Liver (tissue), 3 donors: ENCODE measurements at regions not wholly inside any gene's neighbourhood (a gene's known extent, or its start where the extent isn't known, plus 50 kb on each side); places are given as distances from the start of the nearest gene placed in this dataset.

ENCODE experiments used
- EGR1 ChIP-seq, 2 donors: IDR thresholded peaks; 2 replicates each; pipeline ENCODE4 v1.6.1; 2016 to 2018; ENCODE audit warnings: antibody characterized with exemption in 2 of 2, low read depth in 2 of 2
- RAD21 ChIP-seq, 2 donors: IDR thresholded peaks; 2 replicates each; pipeline ENCODE4 v1.6.1; 2016; ENCODE audit warnings: antibody characterized with exemption in 2 of 2, mild to moderate bottlenecking in 2 of 2
- TAF1 ChIP-seq: conservative IDR thresholded peaks from 2 replicates; pipeline ENCODE4 v1.6.1; 2016; ENCODE audit warnings: antibody characterized with exemption, mild to moderate bottlenecking
- YY1 ChIP-seq: IDR thresholded peaks from 2 replicates; pipeline ENCODE4 v1.6.1; 2016; ENCODE audit warnings: antibody characterized with exemption, mild to moderate bottlenecking
- TF ChIP-seq, protein P1 (sequence below): fragments of 150-350 bp; IDR thresholded peaks from 2 replicates; pipeline ENCODE4 v1.5.1; 2017; ENCODE audit warnings: improper control_type of control experiment, low read depth, low read length; ENCODE audit not compliant: missing input control
- TF ChIP-seq, protein P2 (sequence below): IDR thresholded peaks from 2 replicates; pipeline ENCODE4 v1.6.1; 2016; ENCODE audit warnings: antibody characterized with exemption, mild to moderate bottlenecking
- donor health status: healthy.
- donor health status: healthy.

- TF ChIP-seq, protein P1, sequence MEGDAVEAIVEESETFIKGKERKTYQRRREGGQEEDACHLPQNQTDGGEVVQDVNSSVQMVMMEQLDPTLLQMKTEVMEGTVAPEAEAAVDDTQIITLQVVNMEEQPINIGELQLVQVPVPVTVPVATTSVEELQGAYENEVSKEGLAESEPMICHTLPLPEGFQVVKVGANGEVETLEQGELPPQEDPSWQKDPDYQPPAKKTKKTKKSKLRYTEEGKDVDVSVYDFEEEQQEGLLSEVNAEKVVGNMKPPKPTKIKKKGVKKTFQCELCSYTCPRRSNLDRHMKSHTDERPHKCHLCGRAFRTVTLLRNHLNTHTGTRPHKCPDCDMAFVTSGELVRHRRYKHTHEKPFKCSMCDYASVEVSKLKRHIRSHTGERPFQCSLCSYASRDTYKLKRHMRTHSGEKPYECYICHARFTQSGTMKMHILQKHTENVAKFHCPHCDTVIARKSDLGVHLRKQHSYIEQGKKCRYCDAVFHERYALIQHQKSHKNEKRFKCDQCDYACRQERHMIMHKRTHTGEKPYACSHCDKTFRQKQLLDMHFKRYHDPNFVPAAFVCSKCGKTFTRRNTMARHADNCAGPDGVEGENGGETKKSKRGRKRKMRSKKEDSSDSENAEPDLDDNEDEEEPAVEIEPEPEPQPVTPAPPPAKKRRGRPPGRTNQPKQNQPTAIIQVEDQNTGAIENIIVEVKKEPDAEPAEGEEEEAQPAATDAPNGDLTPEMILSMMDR: no peak
- TF ChIP-seq EGR1 (IDR thresholded peaks at IDR 0.05; ENCODE audit: low read depth in 2 of 2) (no peak), RAD21 (IDR thresholded peaks at IDR 0.05) (no peak), YY1 (no peak), TAF1 (no peak)
- TF ChIP-seq, protein P2, sequence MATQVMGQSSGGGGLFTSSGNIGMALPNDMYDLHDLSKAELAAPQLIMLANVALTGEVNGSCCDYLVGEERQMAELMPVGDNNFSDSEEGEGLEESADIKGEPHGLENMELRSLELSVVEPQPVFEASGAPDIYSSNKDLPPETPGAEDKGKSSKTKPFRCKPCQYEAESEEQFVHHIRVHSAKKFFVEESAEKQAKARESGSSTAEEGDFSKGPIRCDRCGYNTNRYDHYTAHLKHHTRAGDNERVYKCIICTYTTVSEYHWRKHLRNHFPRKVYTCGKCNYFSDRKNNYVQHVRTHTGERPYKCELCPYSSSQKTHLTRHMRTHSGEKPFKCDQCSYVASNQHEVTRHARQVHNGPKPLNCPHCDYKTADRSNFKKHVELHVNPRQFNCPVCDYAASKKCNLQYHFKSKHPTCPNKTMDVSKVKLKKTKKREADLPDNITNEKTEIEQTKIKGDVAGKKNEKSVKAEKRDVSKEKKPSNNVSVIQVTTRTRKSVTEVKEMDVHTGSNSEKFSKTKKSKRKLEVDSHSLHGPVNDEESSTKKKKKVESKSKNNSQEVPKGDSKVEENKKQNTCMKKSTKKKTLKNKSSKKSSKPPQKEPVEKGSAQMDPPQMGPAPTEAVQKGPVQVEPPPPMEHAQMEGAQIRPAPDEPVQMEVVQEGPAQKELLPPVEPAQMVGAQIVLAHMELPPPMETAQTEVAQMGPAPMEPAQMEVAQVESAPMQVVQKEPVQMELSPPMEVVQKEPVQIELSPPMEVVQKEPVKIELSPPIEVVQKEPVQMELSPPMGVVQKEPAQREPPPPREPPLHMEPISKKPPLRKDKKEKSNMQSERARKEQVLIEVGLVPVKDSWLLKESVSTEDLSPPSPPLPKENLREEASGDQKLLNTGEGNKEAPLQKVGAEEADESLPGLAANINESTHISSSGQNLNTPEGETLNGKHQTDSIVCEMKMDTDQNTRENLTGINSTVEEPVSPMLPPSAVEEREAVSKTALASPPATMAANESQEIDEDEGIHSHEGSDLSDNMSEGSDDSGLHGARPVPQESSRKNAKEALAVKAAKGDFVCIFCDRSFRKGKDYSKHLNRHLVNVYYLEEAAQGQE: no peak
Observed at GRCh38 chr9:99425124-99425523, 203.0 kb downstream of the SEC61B start.
